ENCODE measurements at regions not wholly inside any gene's neighbourhood (a gene's known extent, or its start where the extent isn't known, plus 50 kb on each side); places are given as distances from the start of the nearest gene placed in this dataset.

GRCh38 chr2:16138811-16139662 is 198.7 kb downstream of the MYCN start:
- H3K27me3 Mint-ChIP-seq (ENCODE audit: unreplicated experiment), result no peaks in the 10 kb centered on the region
- H3K9me3 Mint-ChIP-seq (ENCODE audit: unreplicated experiment), result peaks cover 20% of the 10 kb centered on the region
- H3K4me1 Mint-ChIP-seq (ENCODE audit: unreplicated experiment), result no peaks in the 10 kb centered on the region
- H3K4me3 Mint-ChIP-seq (ENCODE audit: unreplicated experiment), result no peak overlapping the region
- TF ChIP-seq CTCF (IDR thresholded peaks at IDR 0.05), result no peak
- no peaks in the 10 kb centered on the region for H3K36me3 Mint-ChIP-seq (ENCODE audit: unreplicated experiment)
- DNase-seq (ENCODE audit: extremely low spot score, unreplicated experiment), result peak; percentile 51
- no peak overlapping the region for H3K27ac Mint-ChIP-seq (ENCODE audit: unreplicated experiment)

GRCh38 chr2:16137080-16137755 is 196.9 kb downstream of the MYCN start:
- no peak for TF ChIP-seq CTCF (IDR thresholded peaks at IDR 0.05)
- Mint-ChIP-seq H3K4me1 (ENCODE audit: unreplicated experiment) (no peaks in the 10 kb centered on the region), H3K36me3 (ENCODE audit: unreplicated experiment) (no peaks in the 10 kb centered on the region), H3K4me3 (ENCODE audit: unreplicated experiment) (no peak overlapping the region), H3K9me3 (ENCODE audit: unreplicated experiment) (peaks cover 20% of the 10 kb centered on the region), H3K27ac (ENCODE audit: unreplicated experiment) (no peak overlapping the region), H3K27me3 (ENCODE audit: unreplicated experiment) (no peaks in the 10 kb centered on the region)
- peak; percentile 63 for DNase-seq (ENCODE audit: extremely low spot score, unreplicated experiment)

GRCh38 chr2:16136461-16137035 is 196.2 kb downstream of the MYCN start:
- H3K27ac Mint-ChIP-seq (ENCODE audit: unreplicated experiment), result no peak overlapping the region
- no peaks in the 10 kb centered on the region for H3K27me3 Mint-ChIP-seq (ENCODE audit: unreplicated experiment)
- no peak overlapping the region for H3K4me3 Mint-ChIP-seq (ENCODE audit: unreplicated experiment)
- TF ChIP-seq CTCF (IDR thresholded peaks at IDR 0.05), result no peak
- H3K36me3 Mint-ChIP-seq (ENCODE audit: unreplicated experiment), result no peaks in the 10 kb centered on the region
- no peaks in the 10 kb centered on the region for H3K4me1 Mint-ChIP-seq (ENCODE audit: unreplicated experiment)
- DNase-seq (ENCODE audit: extremely low spot score, unreplicated experiment), result peak; percentile 2
- H3K9me3 Mint-ChIP-seq (ENCODE audit: unreplicated experiment), result peaks cover 20% of the 10 kb centered on the region

- Mint-ChIP-seq H3K4me3 (ENCODE audit: unreplicated experiment) (no peak overlapping the region), H3K27me3 (ENCODE audit: unreplicated experiment) (no peaks in the 10 kb centered on the region), H3K4me1 (ENCODE audit: unreplicated experiment) (no peaks in the 10 kb centered on the region), H3K9me3 (ENCODE audit: unreplicated experiment) (peaks cover 20% of the 10 kb centered on the region), H3K36me3 (ENCODE audit: unreplicated experiment) (no peaks in the 10 kb centered on the region), H3K27ac (ENCODE audit: unreplicated experiment) (no peak overlapping the region)
- DNase-seq (ENCODE audit: extremely low spot score, unreplicated experiment), result no peak
- TF ChIP-seq CTCF (IDR thresholded peaks at IDR 0.05), result no peak
These were observed 195.6 kb downstream of the MYCN start for GRCh38 chr2:16135913-16136310.

Measured in osteocyte (in vitro differentiated cells).